HCT116 (cell line): ENCODE measurements at regions not wholly inside any gene's neighbourhood (a gene's known extent, or its start where the extent isn't known, plus 50 kb on each side); places are given as distances from the start of the nearest gene placed in this dataset.

Source experiments
- ATAC-seq: fragments of 200-7000 bp; cut with Tn5 transposase; 2 replicates; pipeline ENCODE4 v1.9.1; 2020; ENCODE audit warnings: mild to moderate bottlenecking, moderate library complexity
- BruUV-seq: library from RNA; stranded (reverse); fragments of 400-500 nt; replicated peaks from 2 replicates; lab custom pipeline; 2021; lab: Mats Ljungman, UMichigan
- CTCF ChIA-PET: fragments of 300-600 bp; sonication (Branson Sonifier 250); formaldehyde crosslinking; loops from one replicate; lab custom pipeline; 2021; ENCODE audit warnings: antibody characterized with exemption; lab: Charles Lee
- POLR2A ChIA-PET: fragments of 300-600, 350-600 bp; sonication (Branson Sonifier 250); formaldehyde crosslinking; loops from one replicate; lab custom pipeline; 2021; ENCODE audit warnings: antibody characterized with exemption; lab: Charles Lee
- RAD21 ChIA-PET, 2 experiments: fragments of 300-600 bp; sonication (Branson Sonifier 250); formaldehyde crosslinking; loops; one replicate each; lab custom pipeline; 2023; ENCODE audit warnings: low total read pairs in 2 of 2; ENCODE audit not compliant: uncharacterized antibody in 2 of 2, unreplicated experiment in 2 of 2, low non-redundant PET in 1 of 2; lab: Charles Lee
- DNase-seq: peaks from one replicate; pipeline ENCODE4 v3.0.0-alpha.2; 2010; ENCODE audit warnings: low read depth, low spot score
- H2AFZ ChIP-seq: fragments of 200-600 bp; shearing (Covaris generic), sonication (generic); 2 replicates; pipeline ENCODE4 v1.6.1; 2017; ENCODE audit warnings: low read depth, mixed run types, mixed read lengths, antibody characterized with exemption, low read length; ENCODE audit not compliant: poor library complexity, severe bottlenecking
- H3K27ac ChIP-seq: 2 replicates; pipeline ENCODE4 v1.5.1; 2012; ENCODE audit warnings: low read depth, low read length
- H3K27me3 ChIP-seq: fragments of 200-600 bp; sonication (generic); 2 replicates; pipeline ENCODE4 v1.6.1; 2016; ENCODE audit warnings: mixed run types, low read length, mixed read lengths; ENCODE audit not compliant: insufficient read depth
- H3K36me3 ChIP-seq, 2 experiments: fragments of 200-500 bp in 1 of 2; fragments of 200-600 bp in 1 of 2; sonication (Bioruptor generic) in 1 of 2; sonication (generic) in 1 of 2; 2 replicates each; pipeline versions ENCODE4 v1.5.1 to v1.6.1; 2014 to 2016; ENCODE audit warnings: low read length in 2 of 2, inconsistent platforms in 1 of 2, mixed read lengths in 1 of 2, mixed run types in 1 of 2; ENCODE audit not compliant: insufficient read depth in 2 of 2, control insufficient read depth in 1 of 2
- H3K4me1 ChIP-seq, 2 experiments: fragments of 200-600 bp in 1 of 2; sonication (generic) in 1 of 2; 2 replicates each; pipeline versions ENCODE4 v1.5.1 to v1.6.1; 2012 to 2017; ENCODE audit warnings: low read length in 2 of 2, inconsistent platforms in 1 of 2, mild to moderate bottlenecking in 1 of 2, mixed read lengths in 1 of 2, mixed run types in 1 of 2, moderate library complexity in 1 of 2; ENCODE audit not compliant: insufficient read depth in 2 of 2, control insufficient read depth in 1 of 2
- H3K4me2 ChIP-seq: fragments of 200-600 bp; sonication (generic); 2 replicates; pipeline ENCODE4 v1.6.1; 2017; ENCODE audit warnings: mixed run types, low read length, mixed read lengths
- H3K4me3 ChIP-seq, 2 experiments: fragments of 200-600 bp in 1 of 2; sonication (generic) in 1 of 2; replicated peaks in 1 of 2; 2 replicates each; pipeline ENCODE4 v1.5.1; 2011 to 2016; ENCODE audit warnings: low read length in 2 of 2, control low read depth in 1 of 2, low read depth in 1 of 2, mild to moderate bottlenecking in 1 of 2, mixed read lengths in 1 of 2, mixed run types in 1 of 2
- H3K79me2 ChIP-seq: fragments of 200-600 bp; sonication (generic); 2 replicates; pipeline ENCODE4 v1.6.1; 2017; ENCODE audit warnings: mild to moderate bottlenecking, mixed run types, low read length, moderate library complexity, mixed read lengths; ENCODE audit not compliant: insufficient read depth
- H3K9ac ChIP-seq: fragments of 200-600 bp; sonication (generic); 2 replicates; pipeline ENCODE4 v1.6.1; 2016; ENCODE audit warnings: low read length, mixed read lengths
- H3K9me2 ChIP-seq: fragments of 200-600 bp; sonication (generic), shearing (Covaris generic); 2 replicates; pipeline ENCODE4 v1.6.1; 2017; ENCODE audit warnings: mixed run types, mild to moderate bottlenecking, moderate library complexity; ENCODE audit not compliant: insufficient read depth
- H3K9me3 ChIP-seq, 2 experiments: fragments of 200-500 bp in 1 of 2; fragments of 200-600 bp in 1 of 2; sonication (Bioruptor generic) in 1 of 2; sonication (generic) in 1 of 2; 2 replicates each; pipeline ENCODE4 v1.6.1; 2014 to 2017; ENCODE audit warnings: low read length in 2 of 2, mixed read lengths in 2 of 2, inconsistent platforms in 1 of 2, low read depth in 1 of 2, mild to moderate bottlenecking in 1 of 2, mixed run types in 1 of 2, moderate library complexity in 1 of 2; ENCODE audit not compliant: control insufficient read depth in 1 of 2, insufficient read depth in 1 of 2
- H4K20me1 ChIP-seq: fragments of 200-600 bp; sonication (generic), shearing (Covaris generic); 2 replicates; pipeline ENCODE4 v1.6.1; 2017; ENCODE audit warnings: mixed run types, mild to moderate bottlenecking, moderate library complexity; ENCODE audit not compliant: insufficient read depth
- EGR1 ChIP-seq: IDR thresholded peaks from 2 replicates; pipeline ENCODE4 v1.6.1; 2012; ENCODE audit warnings: low read depth
- EZH2 ChIP-seq: fragments of 200-600 bp; sonication (generic); IDR thresholded peaks from 2 replicates; pipeline ENCODE4 v1.6.1; 2017; ENCODE audit warnings: antibody characterized with exemption, mixed run types
- EZH2phosphoT487 ChIP-seq: fragments of 200-600 bp; IDR thresholded peaks from 2 replicates; pipeline ENCODE4 v1.6.1; 2018; ENCODE audit warnings: antibody characterized with exemption, borderline replicate concordance
- FOSL1 ChIP-seq: IDR thresholded peaks from 2 replicates; pipeline ENCODE4 v1.6.1; 2012; ENCODE audit warnings: low read depth
- MAX ChIP-seq: IDR thresholded peaks from 2 replicates; pipeline ENCODE4 v1.6.1; 2012
- POLR2AphosphoS5 ChIP-seq: IDR thresholded peaks from 2 replicates; pipeline ENCODE4 v1.6.1; 2011; ENCODE audit warnings: mild to moderate bottlenecking, low read depth, low read length, moderate library complexity
- SP1 ChIP-seq: IDR thresholded peaks from 2 replicates; pipeline ENCODE4 v1.6.1; 2012; ENCODE audit warnings: low read depth
- TCF7L2 ChIP-seq: IDR thresholded peaks from 2 replicates; pipeline ENCODE4 v1.7.0; 2011; ENCODE audit warnings: borderline replicate concordance, inconsistent platforms; ENCODE audit not compliant: insufficient read depth, insufficient read length; ENCODE audit errors: extremely low read depth
- ZNF274 ChIP-seq: fragments of 200-500 bp; sonication (Bioruptor generic); IDR thresholded peaks from 2 replicates; pipeline ENCODE4 v1.6.1; 2014; ENCODE audit warnings: mild to moderate bottlenecking, low read depth, low read length, inconsistent platforms
- intact Hi-C: fragments of 100-400 bp; cut with micrococcal nuclease; formaldehyde crosslinking; loops from 2 replicates; pipeline ENCODE4 v1.10.0; 2022
- TF ChIP-seq, protein P1 (sequence below): IDR thresholded peaks from 2 replicates; pipeline ENCODE4 v1.6.1; 2011; ENCODE audit warnings: mild to moderate bottlenecking, low read length, moderate library complexity; ENCODE audit not compliant: insufficient replicate concordance; ENCODE audit errors: extremely low read depth

- no TSS peak for BruUV-seq
- no peak overlapping the region for H3K27ac ChIP-seq
- H3K9me3 ChIP-seq: no peaks in the 10 kb centered on the region
- H4K20me1 ChIP-seq: no peaks in the 10 kb centered on the region
- TF ChIP-seq, protein P1, sequence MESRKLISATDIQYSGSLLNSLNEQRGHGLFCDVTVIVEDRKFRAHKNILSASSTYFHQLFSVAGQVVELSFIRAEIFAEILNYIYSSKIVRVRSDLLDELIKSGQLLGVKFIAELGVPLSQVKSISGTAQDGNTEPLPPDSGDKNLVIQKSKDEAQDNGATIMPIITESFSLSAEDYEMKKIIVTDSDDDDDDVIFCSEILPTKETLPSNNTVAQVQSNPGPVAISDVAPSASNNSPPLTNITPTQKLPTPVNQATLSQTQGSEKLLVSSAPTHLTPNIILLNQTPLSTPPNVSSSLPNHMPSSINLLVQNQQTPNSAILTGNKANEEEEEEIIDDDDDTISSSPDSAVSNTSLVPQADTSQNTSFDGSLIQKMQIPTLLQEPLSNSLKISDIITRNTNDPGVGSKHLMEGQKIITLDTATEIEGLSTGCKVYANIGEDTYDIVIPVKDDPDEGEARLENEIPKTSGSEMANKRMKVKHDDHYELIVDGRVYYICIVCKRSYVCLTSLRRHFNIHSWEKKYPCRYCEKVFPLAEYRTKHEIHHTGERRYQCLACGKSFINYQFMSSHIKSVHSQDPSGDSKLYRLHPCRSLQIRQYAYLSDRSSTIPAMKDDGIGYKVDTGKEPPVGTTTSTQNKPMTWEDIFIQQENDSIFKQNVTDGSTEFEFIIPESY: no peak
- TF ChIP-seq EZH2phosphoT487: no peak
- TF ChIP-seq FOSL1: no peak
- TF ChIP-seq TCF7L2: no peak
- no peak for TF ChIP-seq EGR1
- intact Hi-C loops: no loop called here
- no peaks in the 10 kb centered on the region for H3K9me2 ChIP-seq
- DNase-seq (no peak), ATAC-seq (no peak)
- no peak overlapping the region for H3K9ac ChIP-seq
- H2AFZ ChIP-seq: no peak overlapping the region
- RAD21 ChIA-PET: no interaction called here
- no peaks in the 10 kb centered on the region for H3K27me3 ChIP-seq
- H3K4me2 ChIP-seq: no peak overlapping the region
- CTCF ChIA-PET: no interaction called here
- POLR2A ChIA-PET: no interaction called here
- no peaks in the 10 kb centered on the region for H3K79me2 ChIP-seq
- H3K4me3 ChIP-seq: no peak overlapping the region
- no peaks in the 10 kb centered on the region for H3K4me1 ChIP-seq
- no peaks in the 10 kb centered on the region for H3K36me3 ChIP-seq
These were observed 93.8 kb upstream of the CLCN4 start for GRCh38 chrX:10062980-10063379.

GRCh38 chrX:10064736-10065135 lies 92.0 kb upstream of the CLCN4 start:
- Histone ChIP-seq H3K9me3 (no peaks in the 10 kb centered on the region), H3K27ac (no peak overlapping the region), H3K4me2 (no peak overlapping the region), H3K9me2 (no peaks in the 10 kb centered on the region), H4K20me1 (no peaks in the 10 kb centered on the region), H3K79me2 (no peaks in the 10 kb centered on the region), H2AFZ (no peak overlapping the region), H3K36me3 (no peaks in the 10 kb centered on the region), H3K9ac (no peak overlapping the region), H3K4me1 (no peaks in the 10 kb centered on the region), H3K4me3 (no peak overlapping the region), H3K27me3 (no peaks in the 10 kb centered on the region)
- ChIA-PET CTCF (no interaction called here), RAD21 (no interaction called here), POLR2A (no interaction called here)
- DNase-seq (no peak), ATAC-seq (no peak)
- TF ChIP-seq POLR2AphosphoS5: no peak
- TF ChIP-seq MAX: no peak
- no peak for TF ChIP-seq TCF7L2
- no peak for TF ChIP-seq FOSL1
- no peak for TF ChIP-seq ZNF274
- no peak for TF ChIP-seq EZH2
- no peak for TF ChIP-seq SP1
- BruUV-seq: no TSS peak
- intact Hi-C loops: no loop called here
